ENCODE measurements at regions not wholly inside any gene's neighbourhood (a gene's known extent, or its start where the extent isn't known, plus 50 kb on each side); places are given as distances from the start of the nearest gene placed in this dataset.
A peak's percentile ranks its signal among the peaks of the same experiment; 100 is the strongest.
"Not testable (repeated sequence)": the region's sequence is repeated elsewhere in the genome, so short reads cannot be mapped to it uniquely, and the experiment has no call there.

GRCh38 chr6:21933351-21933750 is 339.8 kb downstream of the SOX4 start:
- no peak for TF ChIP-seq CTCF (IDR thresholded peaks at IDR 0.05)
- no peaks in the 10 kb centered on the region for H3K27me3 ChIP-seq (ENCODE audit: control insufficient read depth, insufficient read depth, low read length)
- H3K4me2 ChIP-seq (ENCODE audit: low read length) = no peak overlapping the region
- no peak overlapping the region for H3K4me3 ChIP-seq (ENCODE audit: low read depth, low read length)
- H3K36me3 ChIP-seq (ENCODE audit: control insufficient read depth, insufficient read depth, low read length) = no peaks in the 10 kb centered on the region
- H3K9ac ChIP-seq = no peak overlapping the region
- no peak overlapping the region for H2AFZ ChIP-seq
- no peaks in the 10 kb centered on the region for H3K79me2 ChIP-seq
- H3K9me3 ChIP-seq (ENCODE audit: control insufficient read depth, low read length) = no peaks in the 10 kb centered on the region
- H3K4me1 ChIP-seq = no peaks in the 10 kb centered on the region
- H3K27ac ChIP-seq = no peak overlapping the region

GRCh38 chr6:21935142-21935541 is 341.6 kb downstream of the SOX4 start:
- Histone ChIP-seq H3K27ac (no peak overlapping the region), H3K27me3 (ENCODE audit: control insufficient read depth, insufficient read depth, low read length) (no peaks in the 10 kb centered on the region), H3K4me3 (ENCODE audit: low read depth, low read length) (no peak overlapping the region), H2AFZ (no peak overlapping the region), H3K79me2 (no peaks in the 10 kb centered on the region), H3K4me1 (no peaks in the 10 kb centered on the region), H3K36me3 (ENCODE audit: control insufficient read depth, insufficient read depth, low read length) (no peaks in the 10 kb centered on the region), H3K9ac (no peak overlapping the region), H3K9me3 (ENCODE audit: control insufficient read depth, low read length) (no peaks in the 10 kb centered on the region), H3K4me2 (ENCODE audit: low read length) (no peak overlapping the region)
- TF ChIP-seq CTCF (IDR thresholded peaks at IDR 0.05) = no peak

GRCh38 chr6:21935561-21936028 is 342.0 kb downstream of the SOX4 start:
- no peaks in the 10 kb centered on the region for H3K36me3 ChIP-seq (ENCODE audit: control insufficient read depth, insufficient read depth, low read length)
- H3K9me3 ChIP-seq (ENCODE audit: control insufficient read depth, low read length) = no peaks in the 10 kb centered on the region
- no peaks in the 10 kb centered on the region for H3K4me1 ChIP-seq
- H3K79me2 ChIP-seq = no peaks in the 10 kb centered on the region
- H3K27me3 ChIP-seq (ENCODE audit: control insufficient read depth, insufficient read depth, low read length) = no peaks in the 10 kb centered on the region
- no peak overlapping the region for H3K9ac ChIP-seq
- no peak overlapping the region for H2AFZ ChIP-seq
- peak; percentile 62 for TF ChIP-seq CTCF (IDR thresholded peaks at IDR 0.05)
- H3K4me3 ChIP-seq (ENCODE audit: low read depth, low read length) = no peak overlapping the region
- H3K27ac ChIP-seq = no peak overlapping the region
- no peak overlapping the region for H3K4me2 ChIP-seq (ENCODE audit: low read length)

GRCh38 chr6:21937466-21937865 is 343.9 kb downstream of the SOX4 start:
- no peak for TF ChIP-seq CTCF (IDR thresholded peaks at IDR 0.05)
- Histone ChIP-seq H3K9me3 (ENCODE audit: control insufficient read depth, low read length) (no peaks in the 10 kb centered on the region), H3K9ac (no peak overlapping the region), H3K4me1 (no peaks in the 10 kb centered on the region), H3K27ac (no peak overlapping the region), H3K4me2 (ENCODE audit: low read length) (no peak overlapping the region), H2AFZ (no peak overlapping the region), H3K27me3 (ENCODE audit: control insufficient read depth, insufficient read depth, low read length) (no peaks in the 10 kb centered on the region), H3K79me2 (no peaks in the 10 kb centered on the region), H3K4me3 (ENCODE audit: low read depth, low read length) (no peak overlapping the region), H3K36me3 (ENCODE audit: control insufficient read depth, insufficient read depth, low read length) (no peaks in the 10 kb centered on the region)

- not testable (repeated sequence) for H3K9me3 ChIP-seq (ENCODE audit: control insufficient read depth, low read length); H3K9ac ChIP-seq; H3K4me3 ChIP-seq (ENCODE audit: low read depth, low read length); H3K36me3 ChIP-seq (ENCODE audit: control insufficient read depth, insufficient read depth, low read length); H3K4me1 ChIP-seq; H3K4me2 ChIP-seq (ENCODE audit: low read length); H3K79me2 ChIP-seq; H3K27ac ChIP-seq; H3K27me3 ChIP-seq (ENCODE audit: control insufficient read depth, insufficient read depth, low read length); H2AFZ ChIP-seq
Measured at GRCh38 chr6:21939066-21939465, 345.5 kb downstream of the SOX4 start.
